Activated naive CD4-positive, alpha-beta T cell (primary cell): ENCODE measurements at regions not wholly inside any gene's neighbourhood (a gene's known extent, or its start where the extent isn't known, plus 50 kb on each side); places are given as distances from the start of the nearest gene placed in this dataset.

Experiments
- DNase-seq, 4 experiments: peaks; one replicate each; lab custom pipeline; 2025; lab: John Stamatoyannopoulos, UW

DNA sequence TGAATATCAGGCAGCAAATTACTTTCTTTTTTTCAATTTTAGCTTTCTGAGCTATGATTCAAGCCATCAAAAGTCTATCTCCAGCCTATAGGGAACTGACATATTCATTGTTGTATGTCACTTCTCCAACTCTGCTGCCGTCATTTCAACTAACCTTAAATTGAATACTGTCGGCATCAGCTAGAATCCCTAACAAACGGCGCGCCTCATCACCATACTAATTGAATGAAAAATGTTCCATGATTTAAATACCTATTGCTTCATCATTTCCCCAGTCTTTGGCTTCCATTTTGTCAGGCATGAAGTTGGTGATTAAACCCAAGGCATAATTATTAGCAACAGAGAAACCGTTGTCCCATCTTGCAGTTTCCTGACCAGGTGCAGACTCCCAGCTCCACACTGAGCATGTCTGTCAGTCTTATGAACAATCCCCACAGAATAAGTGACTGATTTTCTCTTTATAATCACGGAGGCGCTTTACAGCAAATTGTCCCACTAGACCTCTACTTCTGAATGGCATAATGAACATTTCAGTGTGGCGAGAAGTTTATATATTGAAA, 83.5 kb upstream of the NPY start:
- DNase-seq, result no peak

DNA sequence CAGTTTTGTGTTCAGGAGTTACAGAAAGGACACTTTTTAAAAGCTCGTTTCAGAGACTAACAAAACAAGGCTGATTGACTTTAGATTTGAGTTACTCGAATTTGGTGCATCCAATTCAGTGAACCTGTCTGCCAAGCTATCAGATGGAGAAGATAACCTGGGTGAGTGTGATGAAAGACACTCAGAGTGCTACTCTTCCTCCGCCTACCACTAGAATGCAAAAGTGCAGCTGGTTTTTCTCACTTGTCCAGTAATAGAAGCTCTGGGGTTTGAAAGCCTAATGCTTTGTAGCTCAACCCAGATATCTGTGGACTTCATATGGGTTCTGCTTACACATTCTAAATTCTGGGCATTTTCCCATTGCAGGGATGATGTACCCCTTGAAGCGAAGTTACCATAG, 82.8 kb upstream of the NPY start:
- no peak for DNase-seq

DNA sequence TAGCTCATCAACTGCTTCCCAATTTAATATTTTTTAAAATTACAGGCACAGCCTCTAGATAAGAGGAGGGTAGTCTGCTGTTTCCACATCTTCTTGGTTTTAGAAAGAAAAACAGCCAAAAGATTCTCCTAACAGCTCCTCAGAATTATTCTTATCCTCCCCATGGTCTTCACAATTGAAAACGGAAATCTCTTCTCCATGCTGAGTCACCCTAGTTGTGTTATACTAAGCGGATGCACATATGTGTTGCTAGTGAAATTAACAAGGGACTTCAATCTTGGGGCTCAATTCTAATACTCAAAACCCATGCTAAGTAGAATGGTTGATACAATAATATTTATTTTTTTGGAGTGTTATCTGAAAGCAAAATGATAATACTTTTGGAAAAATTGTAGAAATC, 71.9 kb upstream of the NPY start:
- no peak for DNase-seq

DNA sequence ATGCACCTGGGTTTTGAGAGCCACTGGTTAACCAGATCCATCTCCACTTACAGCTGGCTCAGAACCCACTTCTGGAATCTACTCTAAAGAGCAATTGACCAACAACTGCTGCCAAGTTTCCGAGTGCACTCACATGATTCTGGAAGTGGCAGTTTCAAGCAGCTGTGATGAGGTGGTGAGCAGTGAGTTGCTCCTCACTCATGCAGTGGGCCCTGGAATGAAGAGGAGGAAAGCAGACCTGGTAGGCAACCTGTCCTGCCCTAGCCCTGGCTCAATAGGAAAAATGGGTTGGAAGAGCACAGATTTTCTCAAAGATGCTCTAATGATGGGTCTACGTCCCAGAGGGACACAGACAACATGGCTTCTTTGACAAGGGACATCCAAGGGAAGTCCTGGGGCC, 70.7 kb upstream of the NPY start:
- DNase-seq, result no peak

DNA sequence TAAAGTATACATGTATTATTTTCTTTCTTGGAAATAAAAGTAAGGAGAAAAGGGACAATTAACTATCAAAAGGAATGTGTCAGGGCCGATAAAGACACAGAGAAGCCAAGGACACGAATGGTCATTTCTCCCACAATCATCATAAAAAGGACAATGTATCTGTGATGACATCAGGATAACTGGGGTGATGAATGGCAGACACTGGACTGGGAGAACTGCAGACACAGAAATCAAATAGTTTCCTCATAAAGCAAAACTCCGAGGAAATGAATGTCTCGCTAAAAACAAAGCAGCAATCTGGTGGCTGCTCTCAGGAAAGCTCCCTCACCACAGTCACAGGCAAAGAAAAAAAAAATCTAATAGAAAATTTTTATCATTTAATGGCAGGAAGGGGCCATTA, 69.3 kb upstream of the NPY start:
- DNase-seq, result no peak

DNA sequence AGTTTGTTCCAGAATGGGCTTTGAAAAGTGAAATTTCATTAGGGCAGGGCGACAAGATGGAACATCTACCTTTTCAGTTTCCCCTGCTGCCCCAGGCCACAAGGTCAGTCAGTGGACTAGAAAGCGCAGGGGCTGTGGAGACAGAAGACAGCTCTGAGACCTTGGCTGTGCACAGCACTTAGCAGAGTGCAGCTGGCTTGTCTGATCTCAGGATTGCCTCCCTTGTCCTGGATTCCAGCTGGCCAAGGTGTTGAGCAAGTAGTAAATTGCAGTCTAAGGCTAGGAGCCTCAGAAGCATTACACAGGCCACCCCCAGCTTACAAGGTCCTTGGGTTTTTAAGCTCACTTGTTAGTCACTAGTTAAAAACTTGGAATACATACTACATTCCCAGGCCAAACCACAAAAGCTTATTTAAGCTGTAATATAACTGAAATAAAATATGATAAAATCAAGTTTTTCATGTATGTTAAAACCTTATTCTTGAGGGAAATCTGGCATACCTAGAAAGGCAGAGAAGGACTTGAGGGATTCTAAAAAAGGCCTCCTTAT, 67.3 kb upstream of the NPY start:
- no peak for DNase-seq

DNA sequence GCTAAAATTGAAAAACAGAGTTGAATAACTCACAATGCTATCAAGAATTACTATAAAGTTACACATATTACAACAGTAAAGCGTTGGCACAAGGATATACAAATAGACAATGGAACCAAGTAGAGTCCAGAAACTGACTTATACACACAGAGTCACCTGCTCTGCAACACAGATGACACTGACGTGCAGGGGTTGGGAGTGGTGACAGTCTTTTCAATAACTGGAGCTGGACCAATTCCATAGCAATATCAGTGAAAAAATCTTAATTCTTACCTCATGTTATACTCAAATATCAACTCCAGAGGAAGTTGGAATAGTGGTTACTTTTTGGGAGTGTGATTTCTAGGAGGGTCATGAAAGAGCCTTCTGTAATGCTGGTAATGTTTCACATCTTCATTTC, 62.5 kb upstream of the NPY start:
- no peak for DNase-seq

DNA sequence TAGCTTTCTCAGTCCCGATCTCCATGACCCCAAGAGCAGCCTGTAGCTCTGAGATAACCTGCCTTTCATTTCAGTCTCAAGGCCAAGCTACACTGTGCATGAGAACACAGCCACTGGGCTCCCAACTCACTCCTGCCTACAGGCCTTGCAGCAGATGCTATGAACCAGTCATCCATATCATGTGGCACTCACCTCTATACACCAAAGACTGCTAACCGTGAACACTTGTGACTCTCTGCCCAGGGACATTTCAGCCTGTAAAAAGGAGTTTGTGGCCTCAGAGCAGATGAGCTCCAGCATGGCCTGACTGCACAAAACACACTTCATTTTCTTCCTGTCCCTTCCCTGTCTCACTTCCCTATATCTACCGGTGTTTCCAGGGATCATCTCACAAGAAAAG, 56.9 kb upstream of the NPY start:
- no peak for DNase-seq

DNA sequence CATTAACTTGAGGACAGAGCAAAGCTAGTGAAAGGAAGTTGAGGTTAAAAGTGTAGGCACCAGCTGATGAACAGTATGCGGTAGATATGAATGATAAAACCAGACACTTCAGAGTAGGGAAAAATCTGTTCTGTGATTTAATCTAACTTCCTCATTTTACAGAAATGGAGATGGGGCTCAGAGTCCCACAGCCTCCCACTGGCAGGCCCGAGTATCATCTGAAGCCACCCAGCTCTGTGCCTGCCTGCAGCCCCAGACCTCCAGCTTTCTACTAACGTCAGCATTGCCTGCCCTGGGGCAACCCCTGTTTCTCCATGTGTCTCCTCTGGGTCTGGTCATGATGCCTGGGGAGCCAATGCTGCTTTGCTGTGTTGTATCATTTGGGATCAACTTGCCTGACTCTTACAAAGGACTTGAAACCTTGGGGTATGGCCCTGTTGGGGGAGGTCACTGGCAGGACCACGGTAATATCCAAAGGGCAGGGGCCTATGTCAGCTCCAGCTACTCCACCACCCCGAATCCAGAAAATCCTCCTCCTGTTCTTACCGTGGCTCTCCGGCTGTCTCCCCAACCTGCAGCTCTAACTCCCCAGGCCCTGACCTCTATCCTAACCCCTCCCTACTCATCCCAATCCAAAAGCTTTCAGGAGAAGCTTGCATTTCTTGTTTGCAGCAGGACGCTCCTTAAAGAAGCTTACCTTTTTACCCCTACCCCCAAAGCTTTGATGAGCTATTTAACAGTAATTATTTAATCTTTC, 56.2 kb upstream of the NPY start:
- peak in 1 of 4 experiments; percentile 0 for DNase-seq

DNA sequence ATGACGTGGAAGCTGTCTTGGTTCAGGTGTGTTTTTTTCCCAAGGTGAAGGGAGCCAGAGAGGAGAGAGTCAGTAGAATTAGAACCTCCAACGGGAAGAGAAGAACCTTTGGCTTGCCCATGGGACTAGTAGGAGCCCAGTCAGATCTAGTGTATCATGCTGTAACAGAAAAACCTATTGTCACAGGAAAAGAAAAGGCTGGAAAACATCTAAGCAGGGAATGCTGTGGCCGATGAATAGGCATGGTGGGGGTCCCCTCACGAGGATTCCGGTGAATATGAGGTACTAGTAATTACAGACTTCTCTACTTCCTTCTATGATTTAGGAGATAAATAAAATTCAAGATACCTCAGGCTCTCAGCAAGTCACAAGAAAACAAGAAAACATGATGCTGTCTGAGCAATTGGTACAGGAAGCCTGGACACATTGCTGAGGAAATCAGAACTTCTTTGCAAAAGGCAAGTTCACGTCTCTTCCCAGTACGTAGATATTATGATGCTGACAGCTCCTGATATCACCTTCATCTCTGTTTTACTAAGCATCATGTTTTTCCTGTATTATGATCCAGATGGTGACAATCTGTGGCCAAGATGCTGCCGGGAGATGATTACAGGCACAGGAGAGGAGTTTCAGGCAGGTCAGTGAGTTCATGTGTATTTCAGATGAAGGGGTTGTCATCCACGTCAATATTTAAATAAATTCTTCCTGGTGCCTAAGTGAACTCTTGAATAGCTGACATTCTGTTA, 54.3 kb upstream of the NPY start:
- DNase-seq, result no peak

DNA sequence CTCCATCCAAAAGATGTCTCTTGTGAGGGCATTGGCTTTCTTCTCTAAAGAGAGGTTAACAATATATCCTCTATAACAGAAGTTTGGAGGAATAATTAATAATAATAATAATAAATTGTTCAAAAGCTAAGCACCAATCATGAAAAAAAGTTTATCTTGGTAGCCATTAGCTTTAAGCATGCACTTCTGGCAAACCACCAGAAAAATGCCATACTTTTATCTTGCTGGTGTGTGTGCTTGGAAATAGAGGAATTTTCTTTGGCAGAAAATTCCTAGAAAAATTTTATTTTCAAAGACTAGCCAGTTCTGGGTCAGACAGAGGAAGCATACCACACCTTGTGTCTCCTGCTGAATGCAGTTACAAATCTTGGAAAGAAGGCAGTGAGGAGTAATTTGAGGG, 52.5 kb upstream of the NPY start:
- no peak for DNase-seq

DNA sequence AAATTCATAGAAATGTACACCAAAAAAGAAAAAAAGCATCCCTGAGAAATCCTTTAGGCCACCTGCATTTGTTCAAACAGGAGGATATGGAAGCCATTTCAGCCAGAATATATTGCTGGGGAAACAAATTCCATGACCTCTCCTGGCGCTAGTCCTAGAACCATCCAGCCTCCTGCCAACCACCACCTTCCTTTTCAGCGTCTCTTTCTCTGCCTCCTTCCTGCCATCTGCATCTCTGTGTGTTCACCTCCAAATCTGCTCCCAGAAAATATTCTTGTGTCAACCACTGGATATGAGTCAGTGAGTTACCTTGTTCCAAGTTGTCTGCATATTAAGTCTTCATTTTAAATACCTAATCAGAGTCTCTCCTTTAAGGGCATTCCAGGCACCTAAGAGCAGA, 50.6 kb upstream of the NPY start:
- DNase-seq, result no peak
